ENCODE measurements at regions not wholly inside any gene's neighbourhood (a gene's known extent, or its start where the extent isn't known, plus 50 kb on each side); places are given as distances from the start of the nearest gene placed in this dataset.

GRCh38 chr2:145350011-145350410, 830.1 kb upstream of the ZEB2 start:
- DNase-seq (ENCODE audit: low read depth in 2 of 2), result peak; percentile 12 to 30

GRCh38 chr2:145344076-145344724, 824.3 kb upstream of the ZEB2 start:
- DNase-seq (ENCODE audit: low read depth in 2 of 2), result no peak

- DNase-seq (ENCODE audit: low read depth in 2 of 2), result no peak
These were observed 823.4 kb upstream of the ZEB2 start for GRCh38 chr2:145343287-145343686.

DNA sequence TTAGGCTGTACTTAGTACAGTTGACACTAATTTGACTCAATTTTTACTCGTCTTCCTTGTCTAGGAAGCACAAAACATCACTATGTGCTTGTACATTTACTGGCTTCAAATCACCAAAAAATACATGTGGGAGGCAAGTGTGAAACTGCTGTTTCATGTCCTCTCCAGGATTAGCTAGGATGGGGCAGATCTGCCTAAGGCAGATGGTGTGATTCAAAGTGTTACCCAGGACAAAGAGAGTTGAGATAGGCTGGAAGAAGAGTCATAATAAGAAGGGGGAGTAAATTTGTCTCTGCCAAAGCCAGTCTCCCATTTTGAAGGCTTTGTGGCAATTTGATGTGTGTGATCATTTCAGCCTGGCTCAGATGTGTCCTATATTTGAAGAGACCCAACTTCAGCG, 821.6 kb upstream of the ZEB2 start:
- DNase-seq (ENCODE audit: low read depth in 2 of 2), result no peak

DNA sequence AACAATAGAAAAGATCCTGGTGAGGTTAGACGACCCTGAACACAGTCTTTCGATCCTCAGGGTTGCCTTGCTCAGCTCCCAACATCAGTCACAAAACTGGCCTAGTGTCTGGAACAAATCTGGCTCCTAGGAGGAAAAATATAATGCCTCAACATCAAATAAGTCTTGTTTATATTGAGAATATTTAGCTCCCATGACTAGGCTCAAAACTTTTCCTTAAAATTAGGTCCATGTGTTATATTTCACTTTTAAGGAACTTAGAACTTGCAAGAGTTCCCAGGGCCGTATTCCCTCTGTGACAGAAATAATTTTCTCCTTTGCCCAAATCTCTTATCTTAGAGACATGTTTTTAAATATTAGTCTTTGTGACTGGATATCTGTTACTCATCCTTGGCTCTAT, 819.7 kb upstream of the ZEB2 start:
- DNase-seq (ENCODE audit: low read depth in 2 of 2), result no peak

DNA sequence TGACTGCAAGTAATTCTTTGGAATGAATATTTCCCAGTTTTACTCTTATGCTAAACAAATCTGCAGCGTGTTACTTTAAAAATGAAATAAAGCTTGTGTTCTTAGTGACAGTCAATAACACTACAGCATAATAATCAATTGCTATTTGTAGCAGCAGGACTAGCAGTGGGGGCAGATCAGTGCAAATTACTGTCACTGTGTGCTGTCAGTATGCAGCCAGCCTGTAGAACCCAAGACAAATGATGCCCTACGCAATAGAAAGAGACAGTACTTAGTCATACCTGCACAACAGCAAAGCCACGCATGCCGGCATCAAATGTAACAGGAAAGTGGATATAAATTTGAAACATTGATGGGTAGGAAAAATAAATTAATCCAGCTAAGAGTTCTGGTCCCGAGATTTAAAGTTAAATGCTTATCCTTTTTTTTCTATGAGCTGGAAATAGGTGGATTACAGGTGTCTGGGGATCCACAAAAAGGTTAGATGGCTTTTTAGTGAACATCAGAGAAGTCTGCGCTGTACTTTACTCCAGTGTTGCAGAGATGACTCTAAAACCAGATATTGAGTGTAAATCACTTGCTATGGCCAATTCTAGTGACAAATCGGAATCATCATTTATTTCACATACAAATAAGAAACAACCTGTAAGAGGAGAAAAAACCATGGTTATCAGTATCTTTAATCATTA, 812.4 kb upstream of the ZEB2 start:
- DNase-seq (ENCODE audit: low read depth in 2 of 2), result no peak

DNA sequence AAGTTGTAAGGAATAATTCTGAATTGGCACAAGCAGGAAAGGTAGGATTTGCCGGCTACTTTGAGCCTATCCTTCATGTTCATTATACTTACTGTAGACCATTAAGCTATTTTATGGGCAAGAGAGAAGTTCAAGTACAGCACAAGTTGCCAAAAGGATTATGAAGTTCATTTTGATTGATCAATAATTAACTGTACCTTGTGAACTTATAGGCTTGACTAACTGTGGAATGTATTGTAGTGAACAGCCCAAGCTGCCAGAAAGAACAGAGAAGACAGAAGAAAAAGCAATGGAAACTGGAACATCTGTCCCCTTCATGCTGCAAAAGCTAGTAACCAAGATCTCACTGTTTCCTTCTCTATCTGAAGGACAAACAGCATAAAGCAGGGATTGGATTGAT, 810.1 kb upstream of the ZEB2 start:
- DNase-seq (ENCODE audit: low read depth in 2 of 2), result no peak

DNA sequence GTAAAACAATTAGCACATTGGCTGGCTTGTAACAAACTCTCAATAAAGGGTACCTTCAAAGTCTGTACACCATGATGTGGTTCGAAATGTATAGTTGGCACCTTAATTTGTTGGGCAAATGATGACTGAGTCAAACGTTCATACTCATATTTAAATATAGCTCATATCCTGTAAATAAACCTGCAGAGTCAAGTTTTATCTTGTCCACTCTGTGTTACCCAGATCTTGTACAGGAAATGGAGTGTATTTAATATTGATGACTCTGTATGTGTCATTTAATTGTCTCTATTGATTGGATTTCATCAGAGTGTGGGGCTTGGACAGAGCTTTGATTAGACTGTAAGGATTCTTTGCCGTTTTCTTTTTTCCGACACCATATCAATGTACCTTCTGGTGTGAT, 805.6 kb upstream of the ZEB2 start:
- no peak for DNase-seq (ENCODE audit: low read depth in 2 of 2)

- no peak for DNase-seq (ENCODE audit: low read depth in 2 of 2)
These were observed 804.8 kb upstream of the ZEB2 start for GRCh38 chr2:145324748-145325147.

DNA sequence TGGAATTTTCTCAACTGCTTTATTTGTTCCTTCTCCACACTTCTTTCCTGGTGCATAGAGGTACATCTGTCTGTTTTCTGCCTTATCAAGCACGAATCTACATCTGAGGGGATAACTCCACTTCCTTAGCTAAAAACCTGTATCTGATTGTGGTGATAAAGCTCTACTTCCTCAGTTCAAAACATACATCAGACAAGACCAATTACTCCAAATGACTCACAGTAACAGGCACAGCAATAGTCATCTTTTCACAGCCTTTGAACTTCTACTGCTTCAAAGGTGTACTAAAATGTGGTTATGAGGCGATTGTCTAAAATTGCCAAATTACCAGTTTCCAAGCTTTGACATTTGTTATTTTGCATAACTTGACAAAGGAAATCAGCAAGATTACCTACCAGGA, 803.6 kb upstream of the ZEB2 start:
- DNase-seq (ENCODE audit: low read depth in 2 of 2), result no peak

DNA sequence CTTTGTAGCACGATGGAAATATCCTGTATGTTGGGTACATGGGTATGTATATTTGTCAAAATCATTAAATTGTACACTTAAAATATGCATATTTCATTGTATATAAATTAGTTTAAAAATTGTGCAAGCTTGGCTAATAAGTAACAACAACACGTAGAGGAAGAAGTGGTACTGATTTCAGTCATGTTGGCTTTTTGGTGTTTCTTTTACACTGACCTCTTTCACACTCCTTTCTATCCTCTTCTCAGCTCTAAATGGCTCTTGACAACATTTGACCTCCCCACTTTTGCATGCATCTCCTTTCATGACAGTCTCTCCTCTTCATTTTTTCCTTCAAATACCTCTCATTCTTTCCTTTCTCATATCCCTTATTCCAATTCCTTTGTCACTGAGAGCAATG, 801.4 kb upstream of the ZEB2 start:
- no peak for DNase-seq (ENCODE audit: low read depth in 2 of 2)

DNA sequence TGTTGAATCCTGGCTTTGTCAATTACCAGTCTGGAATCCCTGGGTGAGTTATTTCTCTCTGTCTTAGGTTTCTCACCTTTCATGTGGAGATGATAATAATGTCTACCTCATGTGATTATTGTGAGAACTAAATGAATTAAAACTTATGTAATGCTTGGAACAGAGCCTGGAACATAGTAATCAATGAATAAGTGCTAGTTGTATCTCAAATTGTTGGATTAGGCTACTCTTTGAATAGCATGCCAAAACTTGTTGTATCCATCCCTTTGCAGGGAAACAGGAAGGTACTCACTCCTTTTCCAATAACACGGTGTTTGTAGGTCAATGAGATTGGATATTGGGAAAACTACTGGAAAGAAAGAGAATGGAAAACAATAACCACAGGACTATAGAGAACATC, 796.6 kb upstream of the ZEB2 start:
- no peak for DNase-seq (ENCODE audit: low read depth in 2 of 2)

GRCh38 chr2:145315053-145315452, 795.1 kb upstream of the ZEB2 start:
- DNase-seq (ENCODE audit: low read depth in 2 of 2), result no peak

- no peak for DNase-seq (ENCODE audit: low read depth in 2 of 2)
These were observed 794.3 kb upstream of the ZEB2 start for GRCh38 chr2:145314119-145314633.

GRCh38 chr2:145305889-145306288, 786.0 kb upstream of the ZEB2 start:
- no peak for DNase-seq (ENCODE audit: low read depth in 2 of 2)

GRCh38 chr2:145304501-145304900, 784.6 kb upstream of the ZEB2 start:
- DNase-seq (ENCODE audit: low read depth in 2 of 2), result no peak

GRCh38 chr2:145303536-145303935, 783.6 kb upstream of the ZEB2 start:
- no peak for DNase-seq (ENCODE audit: low read depth in 2 of 2)

DNA sequence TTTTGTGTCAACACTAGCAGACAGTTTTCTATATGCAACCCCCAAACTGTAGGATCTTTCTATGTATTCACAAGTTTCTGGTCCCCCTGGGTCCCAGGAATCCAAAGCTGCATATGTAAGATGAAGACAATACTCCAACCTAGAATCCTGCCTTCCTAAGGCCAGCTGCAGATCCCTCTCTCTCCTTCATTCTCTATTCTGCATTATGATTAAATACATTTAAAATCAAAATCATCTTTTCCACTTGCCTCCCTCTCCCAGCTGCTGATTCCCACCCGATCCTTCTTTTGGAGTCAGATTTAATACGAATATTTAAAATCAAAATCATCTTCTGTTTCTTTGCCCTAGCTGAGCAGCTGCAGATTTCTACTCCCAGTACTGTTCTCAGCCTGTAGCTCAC, 783.0 kb upstream of the ZEB2 start:
- DNase-seq (ENCODE audit: low read depth in 2 of 2), result no peak

- no peak for DNase-seq (ENCODE audit: low read depth in 2 of 2)
These were observed 782.5 kb upstream of the ZEB2 start for GRCh38 chr2:145302451-145302850.

DNA sequence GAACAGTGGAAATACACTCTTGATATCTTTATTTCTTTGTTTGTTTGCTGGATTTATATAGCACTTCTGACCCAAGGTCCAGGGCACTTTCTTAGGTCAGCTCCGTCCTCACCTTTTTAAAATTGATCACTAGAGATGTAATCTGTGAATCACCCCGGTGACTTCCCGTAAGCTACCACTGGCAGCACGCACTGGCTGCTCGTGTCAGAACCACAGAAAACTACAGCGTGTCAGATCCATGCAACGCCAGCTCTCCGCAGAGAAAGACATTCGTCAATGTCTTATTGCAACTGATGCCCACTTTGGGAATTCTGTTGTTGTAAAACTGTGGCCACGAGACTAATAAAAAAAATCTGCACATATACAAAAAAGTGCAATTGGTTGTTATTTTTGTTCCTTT, 779.4 kb upstream of the ZEB2 start:
- no peak for DNase-seq (ENCODE audit: low read depth in 2 of 2)

DNA sequence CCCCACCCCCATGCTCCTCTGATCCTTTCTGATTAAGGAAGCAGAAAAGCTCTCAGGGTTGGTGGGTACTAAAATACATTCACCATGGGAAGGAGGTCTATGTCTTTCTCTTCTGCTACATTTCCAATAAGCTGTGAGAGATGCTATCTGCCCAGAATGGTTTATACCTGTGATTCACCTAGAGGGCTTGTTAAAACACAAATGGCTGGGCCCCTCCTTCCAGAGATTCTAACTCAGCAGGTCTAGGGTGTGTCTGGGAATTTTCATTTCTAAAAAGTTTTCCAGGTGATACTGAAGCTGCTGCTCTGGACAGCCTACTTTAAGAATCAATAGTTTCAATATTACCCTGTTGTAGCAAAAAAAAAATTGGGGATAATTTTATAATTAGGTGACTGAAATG, 772.2 kb upstream of the ZEB2 start:
- no peak for DNase-seq (ENCODE audit: low read depth in 2 of 2)

GRCh38 chr2:145290986-145291385, 771.1 kb upstream of the ZEB2 start:
- no peak for DNase-seq (ENCODE audit: low read depth in 2 of 2)

DNA sequence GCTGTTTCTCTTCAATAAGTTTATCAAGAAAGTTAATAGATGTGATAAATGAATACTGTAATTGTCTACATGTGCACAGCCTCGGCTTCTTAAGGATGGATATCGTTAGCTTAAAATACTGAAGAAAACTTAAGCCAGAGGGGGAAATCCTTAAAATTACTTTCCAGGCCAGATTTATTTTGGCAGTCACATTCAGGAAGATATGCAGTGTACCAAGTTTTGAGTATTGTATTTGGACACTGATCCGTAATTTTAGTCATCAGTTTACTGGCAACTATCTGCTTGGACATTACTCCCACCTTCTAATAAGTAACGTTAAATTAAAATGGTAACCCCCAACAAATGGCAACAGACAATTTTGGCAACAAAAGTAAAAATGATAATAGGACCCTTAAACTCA, 770.0 kb upstream of the ZEB2 start:
- no peak for DNase-seq (ENCODE audit: low read depth in 2 of 2)
